CD4-positive, alpha-beta T cell (primary cell): ENCODE measurements at regions not wholly inside any gene's neighbourhood (a gene's known extent, or its start where the extent isn't known, plus 50 kb on each side); places are given as distances from the start of the nearest gene placed in this dataset.

Experiments
- ATAC-seq: fragments of 200-7000 bp; cut with Tn5 transposase; one replicate; pipeline ENCODE4 v1.10.0; 2022; ENCODE audit warnings: mild to moderate bottlenecking; ENCODE audit not compliant: poor library complexity
- CTCF ChIA-PET: fragments of 350-600 bp; sonication (Branson Sonifier 250); formaldehyde crosslinking; loops from one replicate; lab custom pipeline; 2021; ENCODE audit warnings: antibody characterized with exemption, inconsistent platforms; lab: Charles Lee
- POLR2A ChIA-PET: fragments of 350-600 bp; sonication (Branson Sonifier 250); formaldehyde crosslinking; loops from one replicate; lab custom pipeline; 2021; ENCODE audit warnings: antibody characterized with exemption, inconsistent platforms; lab: Charles Lee
- DNase-seq, 14 experiments: peaks; one replicate each; pipeline ENCODE4 v3.0.0-alpha.2; 2013 to 2020; ENCODE audit warnings: mixed read lengths in 2 of 14
- H3K27ac ChIP-seq, 2 donors: one replicate each; pipeline versions ENCODE4 v1.5.1 to v1.7.0; 2013; ENCODE audit warnings: low read length in 2 of 2, low read depth in 1 of 2, mild to moderate bottlenecking in 1 of 2
- H3K27me3 ChIP-seq, 2 experiments: 1 replicate in 1 of 2; 2 replicates in 1 of 2; pipeline versions ENCODE4 v1.6.1 to v1.7.0; 2013; ENCODE audit warnings: low read length in 2 of 2, control low read depth in 1 of 2, mild to moderate bottlenecking in 1 of 2, moderate library complexity in 1 of 2; ENCODE audit not compliant: insufficient read depth in 2 of 2, control insufficient read depth in 1 of 2
- H3K36me3 ChIP-seq: one replicate; pipeline ENCODE4 v1.6.1; 2013; ENCODE audit warnings: low read length, control low read depth; ENCODE audit not compliant: insufficient read depth
- H3K4me1 ChIP-seq: one replicate; pipeline ENCODE4 v1.6.1; 2013; ENCODE audit warnings: low read length, control low read depth; ENCODE audit not compliant: insufficient read depth
- H3K4me3 ChIP-seq: one replicate; pipeline ENCODE4 v1.5.1; 2013; ENCODE audit warnings: mild to moderate bottlenecking, low read length, moderate library complexity
- H3K9me3 ChIP-seq, 2 experiments: 1 replicate in 1 of 2; 2 replicates in 1 of 2; pipeline versions ENCODE4 v1.6.1 to v1.7.0; 2013; ENCODE audit warnings: low read length in 2 of 2, mild to moderate bottlenecking in 2 of 2, control low read depth in 1 of 2, moderate library complexity in 1 of 2; ENCODE audit not compliant: control insufficient read depth in 1 of 2, insufficient read depth in 1 of 2
- H3K27ac Mint-ChIP-seq: one replicate; pipeline ENCODE4 v1.8.0; 2020; ENCODE audit warnings: mixed read lengths
- H3K27me3 Mint-ChIP-seq: one replicate; pipeline ENCODE4 v1.8.0; 2021; ENCODE audit warnings: mixed read lengths
- H3K36me3 Mint-ChIP-seq: one replicate; pipeline ENCODE4 v1.8.0; 2021; ENCODE audit warnings: low read depth, mixed read lengths
- H3K4me1 Mint-ChIP-seq: one replicate; pipeline ENCODE4 v1.8.0; 2021; ENCODE audit warnings: low read depth, mixed read lengths
- H3K4me3 Mint-ChIP-seq: one replicate; pipeline ENCODE4 v1.8.0; 2020; ENCODE audit warnings: mild to moderate bottlenecking, mixed read lengths
- H3K9me3 Mint-ChIP-seq: one replicate; pipeline ENCODE4 v1.8.0; 2020; ENCODE audit warnings: mixed read lengths
- intact Hi-C, 2 experiments: fragments of 100-400 bp; cut with DNase I in 1 of 2; cut with micrococcal nuclease in 1 of 2; formaldehyde crosslinking; loops; one replicate each; pipeline versions ENCODE4 v1.15.1 to v1.9.0; 2023 to 2025; cut with DNase I, micrococcal nuclease
- TF ChIP-seq, protein P1 (sequence below): fragments of 200-600 bp; IDR thresholded peaks from one replicate; pipeline ENCODE4 v1.8.0; 2022; ENCODE audit warnings: antibody characterized with exemption, mild to moderate bottlenecking

DNA sequence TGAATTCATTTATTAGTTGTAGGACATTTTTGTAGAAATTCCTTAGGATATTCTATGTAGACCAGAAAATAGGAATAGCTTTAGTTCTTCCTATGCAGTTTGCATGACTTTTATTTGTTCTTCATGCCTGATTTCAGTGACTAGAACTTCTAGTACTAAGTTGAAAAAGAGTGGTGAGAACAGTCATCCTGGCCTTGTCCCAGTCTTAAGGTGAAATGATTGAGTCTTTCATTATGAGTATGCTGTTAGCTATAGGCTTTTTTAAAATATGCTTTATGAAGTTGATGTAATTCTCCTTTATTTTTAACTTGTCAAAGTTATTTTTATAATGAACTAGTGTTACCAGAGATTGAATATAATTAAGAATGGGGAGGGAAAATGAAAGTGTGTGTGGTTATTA, 690.1 kb upstream of the KLHL1 start:
- ATAC-seq (no peak), DNase-seq (no peak)
- Histone ChIP-seq H3K27me3 (no peaks in the 10 kb centered on the region), H3K27ac (no peak overlapping the region), H3K4me3 (no peak overlapping the region), H3K36me3 (no peaks in the 10 kb centered on the region), H3K4me1 (no peaks in the 10 kb centered on the region), H3K9me3 (peaks cover 0 to 7% of the 10 kb centered on the region in 2 experiments)
- Mint-ChIP-seq H3K4me3 (no peak overlapping the region), H3K27me3 (no peaks in the 10 kb centered on the region), H3K36me3 (no peaks in the 10 kb centered on the region), H3K9me3 (no peaks in the 10 kb centered on the region), H3K4me1 (no peaks in the 10 kb centered on the region), H3K27ac (no peak overlapping the region)
- intact Hi-C loops: no loop called here
- TF ChIP-seq, protein P1, sequence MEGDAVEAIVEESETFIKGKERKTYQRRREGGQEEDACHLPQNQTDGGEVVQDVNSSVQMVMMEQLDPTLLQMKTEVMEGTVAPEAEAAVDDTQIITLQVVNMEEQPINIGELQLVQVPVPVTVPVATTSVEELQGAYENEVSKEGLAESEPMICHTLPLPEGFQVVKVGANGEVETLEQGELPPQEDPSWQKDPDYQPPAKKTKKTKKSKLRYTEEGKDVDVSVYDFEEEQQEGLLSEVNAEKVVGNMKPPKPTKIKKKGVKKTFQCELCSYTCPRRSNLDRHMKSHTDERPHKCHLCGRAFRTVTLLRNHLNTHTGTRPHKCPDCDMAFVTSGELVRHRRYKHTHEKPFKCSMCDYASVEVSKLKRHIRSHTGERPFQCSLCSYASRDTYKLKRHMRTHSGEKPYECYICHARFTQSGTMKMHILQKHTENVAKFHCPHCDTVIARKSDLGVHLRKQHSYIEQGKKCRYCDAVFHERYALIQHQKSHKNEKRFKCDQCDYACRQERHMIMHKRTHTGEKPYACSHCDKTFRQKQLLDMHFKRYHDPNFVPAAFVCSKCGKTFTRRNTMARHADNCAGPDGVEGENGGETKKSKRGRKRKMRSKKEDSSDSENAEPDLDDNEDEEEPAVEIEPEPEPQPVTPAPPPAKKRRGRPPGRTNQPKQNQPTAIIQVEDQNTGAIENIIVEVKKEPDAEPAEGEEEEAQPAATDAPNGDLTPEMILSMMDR: no peak
- CTCF ChIA-PET: no interaction called here
- POLR2A ChIA-PET: no interaction called here

DNA sequence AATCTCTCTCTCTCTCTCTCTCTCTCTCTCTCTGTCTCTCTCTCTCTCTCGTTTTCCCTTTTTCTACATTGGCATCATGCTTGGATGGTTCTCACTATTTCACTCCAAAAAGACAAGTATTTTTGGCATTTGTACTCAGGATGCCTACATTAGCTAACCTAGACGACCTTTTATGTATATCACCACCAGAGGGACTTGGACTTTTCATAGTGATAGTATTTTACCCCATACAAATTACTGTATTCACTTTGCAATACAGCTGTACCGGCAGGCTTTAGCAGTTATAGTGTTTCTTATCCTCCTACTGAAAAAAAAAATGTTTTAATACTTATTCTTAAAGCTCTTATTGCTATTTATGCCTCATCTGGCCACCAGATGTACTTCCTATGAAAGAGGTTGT, 687.2 kb upstream of the KLHL1 start:
- TF ChIP-seq, protein P1: no peak
- H3K9me3 Mint-ChIP-seq: no peaks in the 10 kb centered on the region
- ChIA-PET CTCF (no interaction called here), POLR2A (no interaction called here)
- Histone ChIP-seq H3K36me3 (no peaks in the 10 kb centered on the region), H3K27ac (no peak overlapping the region), H3K27me3 (no peaks in the 10 kb centered on the region), H3K4me1 (no peaks in the 10 kb centered on the region), H3K9me3 (peaks cover 0 to 7% of the 10 kb centered on the region in 2 experiments), H3K4me3 (no peak overlapping the region)
- intact Hi-C loops: no loop called here
- no peak overlapping the region for H3K4me3 Mint-ChIP-seq
- DNase-seq: no peak
- no peak for ATAC-seq
- H3K36me3 Mint-ChIP-seq: no peaks in the 10 kb centered on the region
- H3K4me1 Mint-ChIP-seq: no peaks in the 10 kb centered on the region
- H3K27ac Mint-ChIP-seq: no peak overlapping the region
- no peaks in the 10 kb centered on the region for H3K27me3 Mint-ChIP-seq

DNA sequence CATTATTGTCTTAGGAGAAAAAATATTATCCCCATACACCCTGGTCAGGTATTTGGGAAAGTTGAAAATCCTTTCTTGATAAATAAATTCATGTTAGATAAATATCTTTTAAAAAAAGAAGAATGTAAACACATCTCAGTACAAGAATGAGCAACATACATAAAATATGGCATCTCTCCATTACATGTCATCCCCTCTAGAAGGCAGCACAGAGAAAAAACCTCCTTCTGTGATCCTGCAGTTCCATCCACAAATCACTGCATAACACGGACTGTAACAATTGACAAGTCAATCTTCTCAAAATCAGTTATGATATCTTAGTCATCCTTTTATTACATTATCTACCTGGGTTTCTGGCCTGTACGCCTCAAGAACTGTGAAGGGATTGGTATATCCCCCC, 683.9 kb upstream of the KLHL1 start:
- Mint-ChIP-seq H3K27ac (no peak overlapping the region), H3K9me3 (no peaks in the 10 kb centered on the region), H3K36me3 (no peaks in the 10 kb centered on the region), H3K27me3 (no peaks in the 10 kb centered on the region), H3K4me1 (no peaks in the 10 kb centered on the region), H3K4me3 (no peak overlapping the region)
- POLR2A ChIA-PET: no interaction called here
- TF ChIP-seq, protein P1: no peak
- DNase-seq (no peak), ATAC-seq (no peak)
- Histone ChIP-seq H3K4me1 (no peaks in the 10 kb centered on the region), H3K4me3 (no peak overlapping the region), H3K36me3 (no peaks in the 10 kb centered on the region), H3K27ac (no peak overlapping the region), H3K27me3 (no peaks in the 10 kb centered on the region), H3K9me3 (peaks cover 0 to 5% of the 10 kb centered on the region in 2 experiments)
- CTCF ChIA-PET: no interaction called here
- intact Hi-C loops: no loop called here
